NB4 (cell line): ENCODE measurements at regions not wholly inside any gene's neighbourhood (a gene's known extent, or its start where the extent isn't known, plus 50 kb on each side); places are given as distances from the start of the nearest gene placed in this dataset.

Source experiments
- MYC ChIP-seq: IDR thresholded peaks from 2 replicates; pipeline ENCODE4 v1.6.1; 2011; ENCODE audit warnings: low read depth, low read length
- POLR2A ChIP-seq: IDR thresholded peaks from 2 replicates; pipeline ENCODE4 v1.6.1; 2011; ENCODE audit warnings: mild to moderate bottlenecking; ENCODE audit not compliant: insufficient read length; ENCODE audit errors: extremely low read depth
- TF ChIP-seq, protein P1 (sequence below): IDR thresholded peaks from one replicate; pipeline ENCODE4 v1.5.1; 2012; ENCODE audit warnings: low read depth, low read length

GRCh38 chr6:12478921-12479320 is 188.8 kb downstream of the EDN1 start:
- TF ChIP-seq, protein P1, sequence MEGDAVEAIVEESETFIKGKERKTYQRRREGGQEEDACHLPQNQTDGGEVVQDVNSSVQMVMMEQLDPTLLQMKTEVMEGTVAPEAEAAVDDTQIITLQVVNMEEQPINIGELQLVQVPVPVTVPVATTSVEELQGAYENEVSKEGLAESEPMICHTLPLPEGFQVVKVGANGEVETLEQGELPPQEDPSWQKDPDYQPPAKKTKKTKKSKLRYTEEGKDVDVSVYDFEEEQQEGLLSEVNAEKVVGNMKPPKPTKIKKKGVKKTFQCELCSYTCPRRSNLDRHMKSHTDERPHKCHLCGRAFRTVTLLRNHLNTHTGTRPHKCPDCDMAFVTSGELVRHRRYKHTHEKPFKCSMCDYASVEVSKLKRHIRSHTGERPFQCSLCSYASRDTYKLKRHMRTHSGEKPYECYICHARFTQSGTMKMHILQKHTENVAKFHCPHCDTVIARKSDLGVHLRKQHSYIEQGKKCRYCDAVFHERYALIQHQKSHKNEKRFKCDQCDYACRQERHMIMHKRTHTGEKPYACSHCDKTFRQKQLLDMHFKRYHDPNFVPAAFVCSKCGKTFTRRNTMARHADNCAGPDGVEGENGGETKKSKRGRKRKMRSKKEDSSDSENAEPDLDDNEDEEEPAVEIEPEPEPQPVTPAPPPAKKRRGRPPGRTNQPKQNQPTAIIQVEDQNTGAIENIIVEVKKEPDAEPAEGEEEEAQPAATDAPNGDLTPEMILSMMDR, result no peak
- TF ChIP-seq POLR2A, result no peak
- TF ChIP-seq MYC, result no peak
